Hepatocyte (in vitro differentiated cells): ENCODE measurements at regions not wholly inside any gene's neighbourhood (a gene's known extent, or its start where the extent isn't known, plus 50 kb on each side); places are given as distances from the start of the nearest gene placed in this dataset.

Experiments
- DNase-seq: peaks from one replicate; pipeline ENCODE4 v3.0.0-alpha.2; 2016; ENCODE audit warnings: low spot score
- H2AFZ ChIP-seq: fragments of 200-600 bp; sonication (generic); 2 replicates; pipeline ENCODE4 v1.6.0; 2016; ENCODE audit warnings: antibody characterized with exemption, mild to moderate bottlenecking
- H3K27ac ChIP-seq: fragments of 200-600 bp; sonication (generic); 2 replicates; pipeline ENCODE4 v1.5.1; 2016; ENCODE audit warnings: mild to moderate bottlenecking
- H3K27me3 ChIP-seq: fragments of 200-600 bp; sonication (generic); 2 replicates; pipeline ENCODE4 v1.6.1; 2016
- H3K36me3 ChIP-seq: fragments of 200-600 bp; sonication (generic); replicated peaks from 2 replicates; pipeline ENCODE4 v1.5.1; 2016; ENCODE audit warnings: low read depth; ENCODE audit not compliant: insufficient read depth
- H3K4me1 ChIP-seq: fragments of 200-600 bp; sonication (generic); 2 replicates; pipeline ENCODE4 v1.5.1; 2016; ENCODE audit warnings: mild to moderate bottlenecking, moderate library complexity; ENCODE audit not compliant: insufficient read depth
- H3K4me2 ChIP-seq: fragments of 200-600 bp; sonication (generic); 2 replicates; pipeline ENCODE4 v1.6.0; 2016
- H3K4me3 ChIP-seq: fragments of 200-600 bp; sonication (generic); 2 replicates; pipeline ENCODE4 v1.5.1; 2016; ENCODE audit warnings: mild to moderate bottlenecking
- H3K79me2 ChIP-seq: fragments of 200-600 bp; sonication (generic); 2 replicates; pipeline ENCODE4 v1.6.0; 2017; ENCODE audit warnings: mild to moderate bottlenecking
- H3K9me2 ChIP-seq: fragments of 200-600 bp; sonication (generic); replicated peaks from 2 replicates; pipeline ENCODE4 v1.6.0; 2017; ENCODE audit warnings: mild to moderate bottlenecking; ENCODE audit not compliant: insufficient read depth
- H3K9me3 ChIP-seq: fragments of 200-600 bp; sonication (generic); 2 replicates; pipeline ENCODE4 v1.5.1; 2016; ENCODE audit warnings: low read depth, mild to moderate bottlenecking
- H4K20me1 ChIP-seq: fragments of 200-600 bp; sonication (generic); 2 replicates; pipeline ENCODE4 v1.6.0; 2016; ENCODE audit warnings: mild to moderate bottlenecking; ENCODE audit not compliant: insufficient read depth, poor library complexity, severe bottlenecking
- EZH2 ChIP-seq: fragments of 200-600 bp; sonication (generic); IDR thresholded peaks from 2 replicates; pipeline ENCODE4 v1.6.1; 2016; ENCODE audit warnings: antibody characterized with exemption, mild to moderate bottlenecking, borderline replicate concordance
- EZH2phosphoT487 ChIP-seq: fragments of 200-600 bp; sonication (generic); IDR thresholded peaks from one replicate; pipeline ENCODE4 v1.6.1; 2018; ENCODE audit warnings: antibody characterized with exemption, mild to moderate bottlenecking, low read depth, moderate library complexity; ENCODE audit not compliant: unreplicated experiment, severe bottlenecking
- WGBS: methylation state at CpG from one replicate; pipeline ENCODE4 v1.1.6; 2016; ENCODE audit warnings: low lambda C conversion rate; ENCODE audit errors: missing lambda C conversion rate; 5-methylcytosine and 5-hydroxymethylcytosine counted together
- TF ChIP-seq, protein P1 (sequence below): fragments of 200-600 bp; sonication (generic); IDR thresholded peaks from 2 replicates; pipeline ENCODE4 v1.5.1; 2016; ENCODE audit warnings: antibody characterized with exemption, mild to moderate bottlenecking; ENCODE audit not compliant: poor library complexity

DNA sequence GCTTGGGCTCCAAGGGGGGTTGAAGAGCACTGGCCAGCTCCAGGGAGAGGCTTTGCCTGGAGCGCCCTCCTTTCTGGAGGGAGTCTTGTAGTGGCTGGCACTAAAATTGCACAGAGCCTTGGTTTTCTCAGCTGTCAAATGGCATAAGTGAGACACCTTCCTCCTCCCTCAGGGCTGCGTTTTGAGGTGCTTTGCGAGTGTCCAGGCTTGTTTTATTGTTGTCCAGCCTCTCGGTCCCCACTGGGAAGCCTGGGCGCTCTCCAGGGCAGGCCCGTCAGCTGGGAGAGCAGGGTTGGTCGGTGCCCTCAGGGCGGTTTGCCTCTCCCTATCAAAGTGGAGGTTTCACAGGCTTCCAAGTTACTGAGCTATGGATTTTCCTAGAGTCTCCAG, 149.3 kb upstream of the B3GAT1 start:
- no peak for TF ChIP-seq EZH2phosphoT487
- TF ChIP-seq, protein P1, sequence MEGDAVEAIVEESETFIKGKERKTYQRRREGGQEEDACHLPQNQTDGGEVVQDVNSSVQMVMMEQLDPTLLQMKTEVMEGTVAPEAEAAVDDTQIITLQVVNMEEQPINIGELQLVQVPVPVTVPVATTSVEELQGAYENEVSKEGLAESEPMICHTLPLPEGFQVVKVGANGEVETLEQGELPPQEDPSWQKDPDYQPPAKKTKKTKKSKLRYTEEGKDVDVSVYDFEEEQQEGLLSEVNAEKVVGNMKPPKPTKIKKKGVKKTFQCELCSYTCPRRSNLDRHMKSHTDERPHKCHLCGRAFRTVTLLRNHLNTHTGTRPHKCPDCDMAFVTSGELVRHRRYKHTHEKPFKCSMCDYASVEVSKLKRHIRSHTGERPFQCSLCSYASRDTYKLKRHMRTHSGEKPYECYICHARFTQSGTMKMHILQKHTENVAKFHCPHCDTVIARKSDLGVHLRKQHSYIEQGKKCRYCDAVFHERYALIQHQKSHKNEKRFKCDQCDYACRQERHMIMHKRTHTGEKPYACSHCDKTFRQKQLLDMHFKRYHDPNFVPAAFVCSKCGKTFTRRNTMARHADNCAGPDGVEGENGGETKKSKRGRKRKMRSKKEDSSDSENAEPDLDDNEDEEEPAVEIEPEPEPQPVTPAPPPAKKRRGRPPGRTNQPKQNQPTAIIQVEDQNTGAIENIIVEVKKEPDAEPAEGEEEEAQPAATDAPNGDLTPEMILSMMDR, result no peak
- TF ChIP-seq EZH2, result no peak
- no peak overlapping the region for H2AFZ ChIP-seq
- H3K9me3 ChIP-seq, result no peaks in the 10 kb centered on the region
- no peak overlapping the region for H3K4me3 ChIP-seq
- no peaks in the 10 kb centered on the region for H3K9me2 ChIP-seq
- H3K4me2 ChIP-seq, result no peak overlapping the region
- no peak for DNase-seq
- no peaks in the 10 kb centered on the region for H4K20me1 ChIP-seq
- H3K79me2 ChIP-seq, result no peaks in the 10 kb centered on the region
- no peak overlapping the region for H3K27ac ChIP-seq
- no peaks in the 10 kb centered on the region for H3K4me1 ChIP-seq
- H3K27me3 ChIP-seq, result no peaks in the 10 kb centered on the region
- H3K36me3 ChIP-seq, result no peaks in the 10 kb centered on the region
- WGBS, result 73% methylated on average over 8 of the region's 8 CpGs

DNA sequence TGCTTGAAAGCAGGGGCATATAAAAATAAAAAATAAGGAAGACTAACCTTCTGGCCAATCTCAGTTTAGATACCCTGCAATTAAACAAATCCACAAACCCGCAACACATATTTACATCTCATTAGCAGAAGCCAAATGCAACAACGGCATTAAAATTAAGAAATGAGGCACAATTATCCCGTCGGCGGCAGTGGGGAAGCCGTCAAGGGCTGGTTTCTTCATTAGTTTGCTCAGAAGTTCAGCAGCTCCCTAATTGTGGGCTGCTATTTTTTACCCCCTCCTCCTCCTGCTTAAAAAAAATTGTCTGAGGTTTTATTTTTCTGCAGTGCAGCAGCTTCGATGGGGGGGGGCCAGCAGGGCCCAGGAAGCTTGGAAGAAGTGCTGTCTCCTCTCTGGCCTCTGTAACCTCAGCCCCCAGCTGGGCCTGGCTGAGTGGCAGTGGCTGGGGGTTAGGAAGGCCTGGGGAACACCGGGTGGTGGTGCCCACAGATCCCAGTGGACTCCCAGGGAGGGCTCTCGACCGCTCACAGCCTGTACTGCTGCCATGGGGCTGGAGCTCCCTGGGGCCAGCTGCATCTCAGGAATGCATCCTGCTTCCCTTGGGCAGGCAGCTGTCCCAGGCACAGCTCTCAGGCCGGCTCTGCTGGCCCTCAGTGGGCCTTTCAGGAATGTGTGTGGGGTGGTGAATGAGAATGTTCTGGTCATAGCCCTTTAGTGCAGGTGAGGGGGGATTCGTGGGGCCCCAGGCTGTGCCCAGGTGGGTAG, 148.7 kb upstream of the B3GAT1 start:
- H3K36me3 ChIP-seq, result no peaks in the 10 kb centered on the region
- 67% methylated on average over 12 of the region's 12 CpGs for WGBS
- DNase-seq, result no peak

DNA sequence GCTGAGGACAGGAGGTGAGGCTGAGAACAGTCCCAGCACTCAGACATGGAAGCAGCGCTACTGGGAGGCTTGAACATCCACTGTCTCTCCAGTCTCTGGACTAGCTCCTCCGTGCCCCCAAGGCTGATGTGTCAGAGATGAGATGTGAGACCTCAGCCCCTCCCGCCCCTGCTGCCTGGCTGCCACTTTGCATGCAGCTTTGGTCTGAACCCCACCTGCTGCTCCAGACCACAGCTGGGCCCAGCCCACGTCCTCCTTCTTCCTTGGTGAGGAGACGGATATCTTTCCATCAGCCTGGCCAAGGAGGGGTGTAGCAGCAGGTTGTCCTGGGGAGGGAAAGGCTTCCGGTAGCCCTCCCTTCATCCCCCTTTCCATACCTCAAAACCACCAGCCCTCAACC, 148.0 kb upstream of the B3GAT1 start:
- no peaks in the 10 kb centered on the region for H3K27me3 ChIP-seq
- H3K79me2 ChIP-seq, result no peaks in the 10 kb centered on the region
- no peak overlapping the region for H3K4me2 ChIP-seq
- no peak overlapping the region for H3K4me3 ChIP-seq
- no peak overlapping the region for H3K27ac ChIP-seq
- no peak for DNase-seq
- TF ChIP-seq EZH2phosphoT487 (no peak), EZH2 (no peak)
- TF ChIP-seq, protein P1, result no peak
- H3K4me1 ChIP-seq, result no peaks in the 10 kb centered on the region
- no peaks in the 10 kb centered on the region for H3K36me3 ChIP-seq
- H4K20me1 ChIP-seq, result no peaks in the 10 kb centered on the region
- H3K9me2 ChIP-seq, result no peaks in the 10 kb centered on the region
- no peak overlapping the region for H2AFZ ChIP-seq
- H3K9me3 ChIP-seq, result no peaks in the 10 kb centered on the region
- 77% methylated on average over 6 of the region's 6 CpGs for WGBS

More for the DNA sequence above, 148.7 kb upstream of the B3GAT1 start:
- Histone ChIP-seq H3K4me3 (no peak overlapping the region), H3K9me2 (no peaks in the 10 kb centered on the region), H3K27me3 (no peaks in the 10 kb centered on the region), H2AFZ (no peak overlapping the region), H3K4me1 (no peaks in the 10 kb centered on the region), H3K4me2 (no peak overlapping the region), H4K20me1 (no peaks in the 10 kb centered on the region), H3K79me2 (no peaks in the 10 kb centered on the region), H3K27ac (no peak overlapping the region), H3K9me3 (no peaks in the 10 kb centered on the region)
- TF ChIP-seq EZH2phosphoT487 (no peak), EZH2 (no peak)
- TF ChIP-seq, protein P1, result no peak

DNA sequence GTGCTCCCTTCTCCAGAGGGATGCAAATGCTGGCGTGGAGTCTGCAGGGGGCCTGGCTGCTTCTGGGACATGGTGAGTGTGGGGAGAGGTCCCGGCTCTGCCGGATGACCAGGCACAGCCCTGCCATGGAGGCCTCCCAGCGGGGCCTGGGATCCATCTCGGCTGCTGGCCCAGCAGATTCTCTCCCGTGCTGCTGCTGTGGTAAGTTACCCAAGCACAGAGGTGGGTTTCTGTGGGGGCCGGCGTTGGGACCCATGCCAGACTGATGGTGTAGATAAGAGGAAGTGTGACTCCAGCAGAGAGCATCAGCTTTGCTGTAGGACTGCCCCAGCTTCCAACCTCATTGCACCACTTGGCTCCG, 147.5 kb upstream of the B3GAT1 start:
- H3K9me3 ChIP-seq, result no peaks in the 10 kb centered on the region
- no peaks in the 10 kb centered on the region for H4K20me1 ChIP-seq
- TF ChIP-seq EZH2phosphoT487, result no peak
- TF ChIP-seq, protein P1, result no peak
- no peak for TF ChIP-seq EZH2
- DNase-seq, result no peak
- no peaks in the 10 kb centered on the region for H3K27me3 ChIP-seq
- H3K4me3 ChIP-seq, result no peak overlapping the region
- no peak overlapping the region for H3K27ac ChIP-seq
- H2AFZ ChIP-seq, result no peak overlapping the region
- no peaks in the 10 kb centered on the region for H3K4me1 ChIP-seq
- H3K4me2 ChIP-seq, result no peak overlapping the region
- no peaks in the 10 kb centered on the region for H3K9me2 ChIP-seq
- WGBS, result 49% methylated on average over 9 of the region's 9 CpGs
- no peaks in the 10 kb centered on the region for H3K79me2 ChIP-seq
- H3K36me3 ChIP-seq, result no peaks in the 10 kb centered on the region
